GM12891 (cell line): ENCODE measurements at regions not wholly inside any gene's neighbourhood (a gene's known extent, or its start where the extent isn't known, plus 50 kb on each side); places are given as distances from the start of the nearest gene placed in this dataset.

Source experiments
- POLR2A ChIP-seq: IDR thresholded peaks from 2 replicates; pipeline ENCODE4 v1.6.1; 2011; ENCODE audit warnings: low read depth, low read length, control low read depth
- POLR2AphosphoS5 ChIP-seq: IDR thresholded peaks from 2 replicates; pipeline ENCODE4 v1.6.1; 2011; ENCODE audit warnings: low read depth, low read length, control low read depth
- SPI1 ChIP-seq: IDR thresholded peaks from 2 replicates; pipeline ENCODE4 v1.6.1; 2011; ENCODE audit warnings: low read depth, low read length, control low read depth
- TAF1 ChIP-seq: IDR thresholded peaks from 2 replicates; pipeline ENCODE4 v1.6.1; 2011; ENCODE audit warnings: low read depth, low read length, control low read depth

DNA sequence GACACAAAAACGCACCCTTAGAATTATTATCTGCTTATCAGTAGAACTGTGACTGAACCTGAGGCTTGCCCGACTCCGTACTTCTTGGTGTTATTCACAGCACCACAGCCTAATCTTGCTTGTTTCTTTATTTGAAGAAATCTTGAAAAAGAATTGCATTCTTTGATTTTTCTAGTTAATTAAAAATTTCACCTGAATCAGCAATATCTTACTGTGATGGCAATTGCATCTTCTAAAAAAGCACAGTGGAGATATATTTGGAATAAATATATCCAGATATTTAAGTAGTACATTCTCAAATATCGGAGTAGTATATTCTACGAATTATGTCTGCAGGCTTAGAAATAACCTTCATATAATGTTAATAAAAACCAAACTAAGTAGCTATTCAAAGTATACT, 90.1 kb upstream of the LYSMD4 start:
- TF ChIP-seq POLR2A (no peak), SPI1 (no peak), POLR2AphosphoS5 (no peak), TAF1 (no peak)
